NCI-H526 (cell line): ENCODE measurements at regions not wholly inside any gene's neighbourhood (a gene's known extent, or its start where the extent isn't known, plus 50 kb on each side); places are given as distances from the start of the nearest gene placed in this dataset.
A peak's percentile ranks its signal among the peaks of the same experiment; 100 is the strongest.

Source experiments
- DNase-seq, 2 experiments: peaks; one replicate each; lab custom pipeline; 2025; lab: John Stamatoyannopoulos, UW

DNA sequence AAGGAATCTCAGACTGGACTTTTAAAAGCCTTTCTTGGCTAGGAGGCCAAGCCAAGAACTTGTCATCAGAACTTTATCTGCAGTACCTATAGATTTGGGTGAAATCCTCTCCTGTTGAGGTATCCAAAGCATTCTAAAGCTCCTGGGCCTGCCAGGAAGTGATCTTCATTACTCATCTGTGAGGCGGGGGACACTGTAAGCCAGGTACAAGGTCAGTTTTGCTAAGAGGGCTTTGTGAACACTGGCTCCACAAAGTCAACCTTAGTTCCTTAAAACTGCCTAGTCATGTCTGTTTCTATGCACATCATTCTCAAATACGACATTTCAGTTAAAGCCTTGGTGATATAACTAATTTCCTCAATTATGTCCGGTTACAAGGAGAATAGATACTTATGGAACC is 236.7 kb downstream of the PIK3R1 start:
- no peak for DNase-seq

DNA sequence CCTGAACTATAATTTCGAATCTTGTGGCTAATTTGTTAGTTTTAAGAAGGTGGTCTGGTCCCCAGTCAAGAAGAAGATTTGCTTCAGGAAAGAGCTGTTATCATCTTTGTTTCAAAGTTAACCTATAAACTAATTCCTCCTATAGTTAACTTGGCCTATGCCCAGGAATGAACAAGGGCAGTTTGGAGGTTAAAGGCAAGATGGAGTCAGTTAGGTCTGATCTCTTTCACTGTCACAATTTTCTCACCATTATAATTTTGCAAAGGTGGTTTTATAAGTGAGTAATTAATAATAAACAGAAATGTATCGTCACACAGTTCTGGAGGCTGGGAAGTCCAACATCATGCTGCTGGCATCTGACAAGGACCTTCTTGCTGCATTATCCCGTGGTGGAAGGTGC is 238.6 kb downstream of the PIK3R1 start:
- no peak for DNase-seq

DNA sequence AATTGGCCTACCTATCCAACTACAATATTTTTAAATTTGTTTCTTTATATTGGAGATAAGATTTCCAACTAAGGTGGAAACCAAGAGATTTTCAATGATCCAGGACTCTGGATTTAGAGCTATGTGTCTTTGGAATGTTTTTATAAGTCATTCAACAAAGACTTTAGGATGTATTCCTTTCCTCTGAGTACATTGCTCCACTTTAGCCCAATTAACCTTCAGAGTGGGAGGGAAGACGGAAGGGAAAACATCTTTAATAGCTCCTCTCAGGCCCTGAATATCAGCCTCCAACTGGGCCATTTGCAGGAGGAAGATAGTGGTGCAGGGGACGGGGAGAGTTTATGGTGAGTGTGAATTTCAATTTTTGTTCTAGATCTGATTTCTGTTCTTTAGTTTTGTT is 239.2 kb downstream of the PIK3R1 start:
- DNase-seq, result no peak

DNA sequence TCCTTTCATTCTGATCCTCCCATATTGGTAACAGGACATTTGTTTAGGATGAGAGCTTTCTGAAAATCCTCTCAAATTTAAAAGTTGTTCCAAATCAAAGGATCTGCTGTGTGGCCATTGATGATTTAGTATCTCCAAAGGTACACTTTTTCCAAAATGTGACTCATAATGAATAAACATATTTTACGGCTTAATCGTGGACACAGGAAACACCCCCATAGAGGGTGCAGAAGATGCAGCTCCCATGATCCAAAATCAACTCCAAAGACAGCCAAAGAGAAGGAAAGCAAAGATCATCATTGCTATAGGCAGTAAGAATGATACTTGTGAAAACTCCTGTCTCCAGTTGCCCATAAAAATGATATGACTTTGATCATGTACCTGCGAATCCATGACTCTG is 239.7 kb downstream of the PIK3R1 start:
- no peak for DNase-seq

DNA sequence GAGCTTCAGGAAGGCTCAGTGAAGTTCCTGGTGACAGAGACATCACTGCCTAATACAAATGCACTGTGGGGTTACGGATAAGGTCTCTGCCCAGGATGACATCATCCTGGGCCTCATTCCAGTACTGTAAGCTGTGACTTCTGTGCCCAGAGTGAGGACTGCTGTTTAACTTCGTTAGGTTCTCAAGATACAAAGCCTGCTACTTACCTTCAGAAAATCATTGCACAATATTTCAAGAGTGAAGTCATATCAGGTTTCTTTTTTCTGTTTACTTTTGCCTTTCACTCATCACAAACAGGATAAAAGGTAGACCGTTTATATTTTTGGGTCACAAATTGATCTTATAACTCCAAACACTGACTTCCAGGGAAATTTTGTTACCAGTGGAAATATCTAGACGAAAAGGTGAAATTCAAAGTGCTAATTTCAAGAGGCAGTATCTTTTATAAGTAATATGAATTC is 241.2 kb downstream of the PIK3R1 start:
- no peak for DNase-seq

DNA sequence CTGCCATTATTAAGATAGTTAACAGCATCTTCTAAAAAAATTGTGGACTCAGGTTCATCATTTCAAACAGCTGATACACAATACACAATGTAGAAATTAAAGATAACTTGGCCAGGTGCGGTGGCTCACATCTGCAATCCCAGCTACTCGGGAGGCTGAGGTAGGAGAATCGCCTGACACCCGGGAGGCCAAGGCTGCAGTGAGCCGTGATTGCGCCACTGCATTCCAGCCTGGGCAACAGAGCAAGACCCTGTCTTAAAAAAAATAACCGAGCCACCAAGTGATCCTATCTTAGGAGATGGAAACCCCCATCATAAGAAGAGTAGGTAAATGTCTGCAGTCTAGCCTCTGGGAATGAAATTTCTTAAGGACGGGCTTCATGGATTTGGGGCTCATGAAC is 241.7 kb downstream of the PIK3R1 start:
- DNase-seq, result no peak

DNA sequence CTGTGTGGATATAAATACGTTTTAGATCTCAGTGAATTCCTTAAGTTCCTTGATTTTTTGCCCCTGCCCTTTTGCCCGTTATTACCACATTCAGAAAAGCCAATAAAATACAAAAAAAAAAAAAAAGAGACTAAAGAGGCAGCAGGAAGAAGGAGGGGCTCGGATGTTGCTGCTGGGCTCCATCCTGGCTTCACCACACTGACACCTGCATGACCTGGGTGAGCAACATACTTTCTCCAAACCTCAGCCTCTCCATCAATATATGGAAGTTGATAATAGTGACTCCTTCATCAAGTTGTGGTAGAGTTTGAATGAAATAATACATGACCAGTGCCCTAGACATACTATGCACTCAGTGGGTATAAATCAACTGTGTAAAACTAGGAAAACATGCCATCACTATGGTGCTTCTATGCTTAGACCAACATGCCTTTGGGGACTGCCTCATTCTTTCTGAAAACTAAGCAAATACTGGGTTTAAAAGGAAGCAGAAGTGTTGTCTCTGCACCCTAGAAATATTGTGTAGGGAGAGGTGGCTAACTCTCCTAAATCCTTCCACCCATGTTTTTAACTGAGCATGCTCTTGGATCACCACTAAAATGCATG is 243.0 kb downstream of the PIK3R1 start:
- no peak for DNase-seq

DNA sequence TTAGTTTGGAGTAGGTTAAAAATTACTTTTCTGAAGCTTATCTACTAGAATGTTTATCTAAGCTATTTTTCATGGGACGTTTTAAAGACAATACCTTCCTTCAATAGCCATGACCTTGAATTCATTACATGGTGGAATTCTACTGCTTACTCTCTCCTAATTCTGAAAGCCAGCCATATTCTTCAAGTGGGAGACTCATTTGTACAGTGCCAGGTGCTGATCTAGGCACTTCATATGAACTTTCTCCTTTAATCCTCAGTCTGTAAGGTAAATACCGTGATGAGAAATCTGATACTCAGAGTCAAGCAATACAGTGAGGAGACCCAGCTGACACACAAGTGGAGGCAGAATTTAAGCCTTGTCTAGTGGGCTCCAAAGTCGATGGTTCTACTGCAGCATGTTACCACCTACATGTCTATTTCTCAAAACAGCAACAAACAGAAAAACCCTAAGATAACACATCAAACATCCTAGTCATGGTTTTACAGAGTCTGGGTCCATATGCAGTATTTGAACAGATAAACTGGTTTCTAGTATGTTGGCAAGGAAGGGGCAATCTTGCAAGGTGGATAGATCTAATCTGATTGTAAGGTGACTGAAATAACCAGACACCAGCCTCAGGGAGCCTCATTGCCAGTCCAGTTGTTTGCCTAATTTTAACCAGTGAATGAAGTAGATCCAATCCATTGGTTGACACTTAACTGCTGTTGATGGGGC is 243.7 kb downstream of the PIK3R1 start:
- peak in 1 of 2 experiments; percentile 2 for DNase-seq

DNA sequence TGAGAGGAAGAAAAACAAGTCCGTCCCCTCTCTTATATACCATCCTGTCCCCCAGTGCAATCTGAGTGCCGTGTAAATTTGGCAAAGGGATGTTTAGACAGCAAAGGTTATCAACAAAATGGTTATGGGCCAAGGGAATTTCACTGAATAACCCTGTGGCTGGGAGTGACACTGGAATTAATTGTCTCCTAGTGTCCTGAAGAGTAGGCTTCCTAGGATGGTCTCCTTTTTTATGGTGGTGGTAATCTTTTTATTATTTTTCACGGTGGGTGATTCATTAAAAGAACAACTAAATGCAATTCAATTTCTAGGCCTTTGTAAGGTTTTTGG is 244.2 kb downstream of the PIK3R1 start:
- no peak for DNase-seq

DNA sequence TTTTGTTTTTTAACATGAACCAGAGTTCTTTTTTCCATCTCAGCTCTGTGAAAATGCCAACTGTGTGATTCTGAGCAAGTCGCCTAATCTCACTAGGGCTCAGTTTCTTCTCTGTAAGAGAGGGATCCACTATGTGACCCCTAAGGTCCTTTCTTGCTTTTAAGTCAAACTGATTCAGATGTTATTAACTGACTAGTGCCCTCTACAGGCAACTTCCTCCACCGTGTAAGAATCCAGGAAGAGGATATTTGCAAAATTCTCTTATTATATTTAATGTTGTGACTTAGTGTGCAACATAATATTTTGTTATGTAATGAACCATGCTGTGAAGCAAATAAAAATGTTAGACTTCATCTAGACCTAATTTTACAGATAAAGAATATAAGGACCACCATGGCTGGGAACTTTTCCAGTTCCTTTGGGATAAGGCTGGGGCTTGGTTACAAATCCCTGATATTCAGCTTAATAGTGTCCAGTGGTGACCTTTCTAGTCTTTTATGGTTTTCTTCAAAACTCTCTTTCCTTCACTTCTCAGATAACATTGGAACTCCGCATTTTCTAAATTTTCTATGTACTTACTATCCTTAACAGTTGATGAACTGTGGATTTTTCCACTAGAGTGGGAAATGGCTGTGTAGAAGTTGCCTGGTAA is 244.7 kb downstream of the PIK3R1 start:
- DNase-seq, result peak; percentile 4 to 63

DNA sequence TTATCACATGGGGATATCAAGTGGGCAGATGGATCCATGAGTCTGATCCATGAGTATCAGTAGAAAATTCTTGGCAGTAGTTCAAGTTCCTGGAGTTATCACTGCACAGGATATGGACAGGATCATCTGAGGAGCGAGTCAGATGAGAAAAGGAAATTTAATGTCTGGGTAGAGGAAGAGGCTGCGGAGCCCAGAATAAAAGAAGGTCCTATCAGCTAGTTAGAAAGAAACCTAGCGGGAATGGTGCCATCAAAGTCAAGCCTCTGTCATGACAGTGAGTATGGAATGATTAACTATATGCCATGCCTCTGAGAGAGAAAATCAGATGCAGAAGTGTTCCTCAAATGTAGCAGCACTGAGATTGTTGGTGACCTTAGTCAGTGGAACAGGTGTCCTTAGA is 248.1 kb downstream of the PIK3R1 start:
- no peak for DNase-seq

DNA sequence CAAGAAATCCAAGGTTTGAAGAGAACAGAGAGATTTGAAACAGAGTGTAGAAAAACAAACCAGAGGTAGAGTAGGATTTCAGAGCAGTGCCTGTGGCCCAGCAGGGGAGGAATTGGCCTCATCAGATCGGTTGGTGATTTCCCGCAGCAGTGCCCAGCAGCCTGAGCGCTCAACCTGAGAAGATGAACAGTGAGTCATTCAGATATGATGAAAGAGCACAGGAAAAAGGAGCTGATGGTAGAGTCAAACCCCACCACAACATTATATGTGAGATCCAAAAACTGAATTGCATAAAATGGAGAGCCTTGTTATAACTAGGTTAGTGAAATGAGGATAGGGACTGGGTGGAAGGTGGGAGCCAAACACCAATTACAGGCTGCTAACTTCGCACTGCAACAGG is 248.9 kb downstream of the PIK3R1 start:
- DNase-seq, result no peak

DNA sequence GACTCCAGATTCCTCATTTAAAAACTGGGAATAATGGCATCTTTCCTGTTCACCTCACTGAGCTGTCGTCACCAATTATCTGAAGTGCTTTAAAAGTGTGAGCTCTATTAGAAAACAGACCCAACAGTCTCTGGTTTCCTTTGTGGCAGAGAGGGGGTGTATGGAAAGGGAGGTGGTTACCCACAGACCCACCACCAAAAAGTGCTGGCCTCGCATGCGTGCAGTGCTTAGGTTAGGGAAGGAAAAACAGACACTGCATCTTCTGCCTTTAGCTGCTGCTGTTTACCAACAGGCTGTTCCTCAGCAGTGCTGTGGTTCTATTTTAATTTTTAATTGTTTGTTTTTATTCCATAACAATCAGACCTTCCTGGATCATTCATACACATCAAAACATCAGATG is 249.6 kb downstream of the PIK3R1 start:
- DNase-seq, result no peak

DNA sequence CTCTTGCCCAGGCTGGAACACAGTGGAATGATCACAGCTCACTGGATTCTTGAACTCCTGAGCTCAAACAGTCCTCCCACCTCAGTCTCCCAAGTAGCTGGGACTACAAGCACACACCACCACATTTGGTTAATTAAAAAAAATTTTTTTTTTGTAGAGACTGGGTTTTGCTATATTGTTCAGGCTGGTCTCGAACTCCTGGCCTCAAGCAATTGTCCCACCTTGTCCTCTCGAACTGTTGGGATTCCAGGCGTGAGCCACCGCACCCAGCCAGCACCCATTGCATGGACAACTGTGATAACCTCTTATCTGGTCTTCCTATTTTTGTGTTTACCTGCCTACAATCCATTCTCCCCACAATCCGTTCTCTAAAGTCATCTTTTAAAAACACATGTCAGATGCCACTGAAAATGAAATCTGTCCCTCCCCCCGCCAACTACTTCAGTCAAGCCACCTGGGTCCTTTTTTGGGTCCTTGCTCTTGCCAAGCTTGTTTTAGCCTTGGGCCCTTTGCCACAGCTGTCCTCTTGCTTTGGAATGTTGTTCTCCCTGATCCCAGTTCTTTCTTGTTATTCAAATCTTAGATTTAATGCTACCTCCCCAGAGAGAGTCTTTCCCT is 250.5 kb downstream of the PIK3R1 start:
- no peak for DNase-seq

DNA sequence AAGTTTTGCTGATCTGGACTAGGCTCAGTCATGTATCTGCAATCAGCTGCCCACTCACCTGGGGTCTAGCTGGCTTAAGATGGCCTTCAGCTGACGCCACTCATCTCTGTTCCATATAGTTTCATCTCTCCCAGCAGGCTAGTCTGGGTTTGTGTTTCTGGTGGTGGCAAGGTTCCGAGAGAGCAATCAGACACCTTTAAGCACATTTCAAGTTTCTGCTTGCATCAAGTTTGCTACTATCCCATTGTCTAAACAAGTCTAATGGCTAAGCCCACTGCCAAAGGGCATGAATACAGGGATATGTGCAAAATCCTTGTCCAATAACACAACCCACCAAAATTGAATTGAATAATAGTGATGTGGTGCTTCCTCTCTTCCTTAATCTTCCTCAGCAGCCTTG is 251.7 kb downstream of the PIK3R1 start:
- DNase-seq, result no peak

DNA sequence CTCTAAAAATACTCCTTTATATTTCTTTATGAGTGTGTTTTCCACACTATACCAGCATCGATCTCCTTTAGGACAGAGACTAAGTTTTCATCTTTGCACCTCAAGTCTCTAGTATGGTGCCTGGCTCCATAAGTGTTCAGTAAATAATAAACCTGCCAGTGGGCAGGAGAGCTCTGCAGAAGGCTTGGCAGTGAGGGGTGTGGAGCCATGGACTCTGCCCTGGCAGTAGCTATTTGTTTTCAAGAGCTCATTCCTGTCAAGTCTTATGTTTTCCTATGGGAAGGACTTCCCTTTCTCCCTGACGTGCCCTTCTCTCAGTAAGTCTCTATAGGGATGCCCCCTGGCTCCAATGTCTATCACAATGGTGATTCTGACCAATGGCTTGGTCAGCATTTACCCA is 252.2 kb downstream of the PIK3R1 start:
- DNase-seq, result no peak

DNA sequence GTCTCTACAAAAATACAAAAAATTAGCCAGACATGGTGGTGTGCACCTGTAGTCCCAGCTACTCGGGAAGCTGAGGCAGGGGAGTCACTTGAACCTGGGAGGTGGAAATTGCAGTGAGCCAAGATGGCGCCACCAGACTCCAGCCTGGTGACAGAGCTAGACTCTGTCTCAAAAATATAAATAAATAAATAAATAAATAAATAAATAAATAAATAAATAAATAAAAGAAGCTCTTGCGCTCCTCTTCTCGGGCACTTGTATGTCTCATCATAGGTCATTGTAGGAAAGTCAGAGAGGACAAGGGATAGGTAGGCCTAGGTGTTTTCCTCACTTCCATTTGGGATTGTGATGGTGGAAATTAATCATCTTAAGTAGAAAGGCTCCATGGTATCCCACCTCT is 252.8 kb downstream of the PIK3R1 start:
- DNase-seq, result no peak

DNA sequence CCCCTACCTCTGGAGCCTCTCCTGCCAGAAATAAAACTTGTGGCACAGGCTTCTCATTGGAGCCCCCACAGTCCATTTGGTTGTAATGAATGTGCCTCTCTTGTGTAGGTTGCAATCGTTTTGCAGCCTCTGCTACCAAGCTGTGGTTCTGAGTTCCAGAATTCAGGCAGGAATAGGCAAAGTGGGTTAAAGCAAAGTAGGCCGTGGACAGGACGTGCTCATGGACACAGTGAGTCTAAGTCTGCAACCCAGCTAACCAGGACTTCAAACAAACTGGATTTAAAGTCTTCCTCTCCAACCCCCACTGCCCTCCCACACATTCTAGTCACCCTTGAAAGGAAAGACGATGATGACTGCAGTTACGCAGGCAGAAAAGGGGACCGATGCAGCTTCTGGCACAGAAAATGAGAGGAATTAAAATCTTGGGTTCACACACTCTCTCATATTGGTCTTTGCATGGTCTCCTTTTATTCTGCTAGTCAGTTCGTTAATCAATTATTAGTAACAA is 260.0 kb downstream of the PIK3R1 start:
- DNase-seq, result no peak

DNA sequence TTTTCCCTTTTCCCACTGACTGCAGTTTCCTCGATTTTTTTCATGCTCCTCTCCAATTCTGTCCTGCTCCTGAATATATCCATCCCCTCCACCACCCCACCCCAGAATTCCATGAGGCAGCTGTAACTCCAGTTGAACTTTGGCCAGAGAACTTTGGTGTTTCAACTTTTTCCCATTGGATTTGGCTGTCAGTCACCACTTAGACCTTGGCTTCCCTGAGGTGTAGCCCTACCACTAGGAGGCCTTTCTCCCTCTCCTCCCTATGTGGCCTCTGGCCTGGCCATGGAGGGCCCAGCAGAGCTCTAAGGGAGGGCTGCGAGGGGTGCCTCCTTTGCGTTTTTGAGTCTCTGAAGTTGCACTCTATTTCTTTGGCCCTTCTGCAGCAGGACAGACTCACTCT is 261.3 kb downstream of the PIK3R1 start:
- no peak for DNase-seq

DNA sequence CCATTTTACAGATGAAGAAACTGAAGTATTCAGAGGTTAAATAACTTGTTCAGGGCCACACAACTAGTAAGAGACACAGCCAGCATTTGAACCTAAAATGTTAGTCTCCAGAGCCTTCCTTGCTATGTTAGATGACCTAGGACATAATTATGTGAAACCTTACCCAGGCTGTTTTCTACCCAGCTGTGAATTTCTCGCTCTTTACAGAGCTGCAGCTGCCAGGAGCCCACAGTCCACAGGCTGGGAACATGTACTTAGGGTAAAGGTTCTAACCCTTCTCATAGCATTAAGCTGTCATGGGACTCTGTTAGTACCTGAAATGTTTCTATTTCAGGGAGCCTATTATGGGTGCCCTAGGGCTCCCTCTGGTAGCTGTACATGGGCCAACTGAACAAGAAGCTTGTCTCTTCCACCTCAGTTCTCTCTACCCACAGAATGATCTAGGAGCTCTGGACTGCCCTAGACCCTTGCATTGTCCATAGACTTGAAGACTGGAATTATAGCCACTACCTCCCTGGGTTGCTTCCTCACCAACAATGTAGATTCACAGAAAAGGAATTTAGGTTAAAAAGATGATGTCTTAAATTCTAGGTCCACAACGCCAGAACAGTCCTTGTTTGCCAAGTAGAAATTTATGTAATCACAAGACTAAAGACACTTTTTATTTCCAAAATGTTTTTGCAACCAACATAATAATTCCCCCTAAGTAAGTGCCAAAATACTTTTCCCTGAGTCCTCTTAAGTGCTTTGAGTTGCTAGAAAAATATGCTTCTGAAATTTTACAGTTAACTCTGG is 262.9 kb downstream of the PIK3R1 start:
- DNase-seq, result no peak

DNA sequence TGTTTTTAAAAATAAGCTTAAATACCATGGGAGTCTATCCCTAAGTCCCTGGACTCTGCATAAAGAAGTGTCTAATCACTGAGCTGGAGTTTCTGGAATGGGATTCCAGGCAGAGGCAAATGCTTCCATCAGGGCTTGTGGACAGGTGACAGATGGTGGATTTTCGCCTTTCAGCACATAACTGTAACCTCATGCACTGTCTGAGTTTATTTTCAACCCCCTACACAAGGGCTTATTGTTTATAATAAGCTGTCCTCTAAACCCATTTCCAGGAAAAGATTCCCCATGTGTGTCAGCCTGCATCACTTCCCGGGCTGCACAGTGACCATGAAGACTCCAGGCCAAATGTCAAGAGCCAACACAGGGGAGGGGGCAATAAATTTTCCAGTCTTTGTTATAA is 264.0 kb downstream of the PIK3R1 start:
- DNase-seq, result no peak

DNA sequence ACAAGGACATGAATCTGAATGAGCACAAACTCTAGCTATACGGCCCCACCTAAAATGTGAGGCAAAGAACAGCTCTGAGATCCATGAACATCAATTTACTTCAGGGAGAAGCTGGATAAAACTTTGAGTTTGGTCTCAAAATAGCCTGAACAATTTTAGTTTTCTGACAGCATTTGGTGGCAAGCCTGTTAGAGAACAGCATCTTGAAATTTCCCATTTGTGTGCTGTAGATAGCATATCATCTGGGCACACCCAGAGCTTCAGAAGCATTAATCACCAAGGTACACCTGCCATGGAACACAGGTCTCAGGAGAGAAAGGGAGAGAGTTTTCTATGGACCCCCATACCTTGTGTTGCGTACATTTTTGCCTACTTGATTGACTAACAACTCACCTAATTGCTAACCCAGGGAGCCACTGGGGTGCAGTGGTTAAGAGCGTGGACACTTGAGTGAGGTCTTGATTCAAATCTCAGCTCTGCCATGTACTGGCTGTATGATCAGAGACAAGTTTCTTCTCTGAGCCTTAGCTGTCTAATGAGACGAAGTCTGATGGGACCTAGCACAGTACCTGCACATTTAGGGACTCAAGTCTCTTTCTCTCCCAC is 264.9 kb downstream of the PIK3R1 start:
- no peak for DNase-seq
